ENCODE measurements at regions not wholly inside any gene's neighbourhood (a gene's known extent, or its start where the extent isn't known, plus 50 kb on each side); places are given as distances from the start of the nearest gene placed in this dataset.

GRCh38 chr16:51864575-51864974, 682.4 kb downstream of the TOX3 start:
- ChIA-PET CTCF (interaction anchor here (0.9 to 1.3 kb wide), 3 partner anchors 21 to 1059 kb away, joined by 3 to 4 read pairs (median 3); no protein-coding TSS in a partner anchor), POLR2A (no interaction called here)
- no peaks in the 10 kb centered on the region for H3K27me3 ChIP-seq (ENCODE audit: control insufficient read depth, insufficient read depth, low read length)
- H3K27ac ChIP-seq (ENCODE audit: low read depth, low read length) = no peak overlapping the region
- no peak overlapping the region for H3K4me3 ChIP-seq (ENCODE audit: low read depth, low read length)
- TF ChIP-seq CTCF (IDR thresholded peaks at IDR 0.05; ENCODE audit: low read depth, low read length) = no peak
- no peaks in the 10 kb centered on the region for H3K9me3 ChIP-seq (ENCODE audit: control insufficient read depth, insufficient read depth, low read length)
- no peak for DNase-seq (ENCODE audit: low read depth, low spot score)

- H3K4me3 ChIP-seq (ENCODE audit: low read depth, low read length) = no peak overlapping the region
- TF ChIP-seq CTCF (IDR thresholded peaks at IDR 0.05; ENCODE audit: low read depth, low read length) = no peak
- ChIA-PET POLR2A (no interaction called here), CTCF (no interaction called here)
- H3K27me3 ChIP-seq (ENCODE audit: control insufficient read depth, insufficient read depth, low read length) = no peaks in the 10 kb centered on the region
- no peak overlapping the region for H3K27ac ChIP-seq (ENCODE audit: low read depth, low read length)
- DNase-seq (ENCODE audit: low read depth, low spot score) = no peak
- H3K9me3 ChIP-seq (ENCODE audit: control insufficient read depth, insufficient read depth, low read length) = no peaks in the 10 kb centered on the region
Measured at GRCh38 chr16:51854401-51854951, 692.5 kb downstream of the TOX3 start.

GRCh38 chr16:51853586-51853985, 693.4 kb downstream of the TOX3 start:
- no peak for TF ChIP-seq CTCF (IDR thresholded peaks at IDR 0.05; ENCODE audit: low read depth, low read length)
- Histone ChIP-seq H3K4me3 (ENCODE audit: low read depth, low read length) (no peak overlapping the region), H3K27me3 (ENCODE audit: control insufficient read depth, insufficient read depth, low read length) (no peaks in the 10 kb centered on the region), H3K27ac (ENCODE audit: low read depth, low read length) (no peak overlapping the region), H3K9me3 (ENCODE audit: control insufficient read depth, insufficient read depth, low read length) (no peaks in the 10 kb centered on the region)
- ChIA-PET CTCF (interaction anchor here (0.6 kb wide), 1 partner anchor 46 kb away, joined by 4 read pairs; no protein-coding TSS in a partner anchor), POLR2A (no interaction called here)
- no peak for DNase-seq (ENCODE audit: low read depth, low spot score)

GRCh38 chr16:51852892-51853291, 694.1 kb downstream of the TOX3 start:
- no peaks in the 10 kb centered on the region for H3K27me3 ChIP-seq (ENCODE audit: control insufficient read depth, insufficient read depth, low read length)
- ChIA-PET POLR2A (no interaction called here), CTCF (no interaction called here)
- no peak overlapping the region for H3K4me3 ChIP-seq (ENCODE audit: low read depth, low read length)
- no peak for TF ChIP-seq CTCF (IDR thresholded peaks at IDR 0.05; ENCODE audit: low read depth, low read length)
- DNase-seq (ENCODE audit: low read depth, low spot score) = no peak
- H3K9me3 ChIP-seq (ENCODE audit: control insufficient read depth, insufficient read depth, low read length) = no peaks in the 10 kb centered on the region
- no peak overlapping the region for H3K27ac ChIP-seq (ENCODE audit: low read depth, low read length)

GRCh38 chr16:51851111-51851510, 695.8 kb downstream of the TOX3 start:
- H3K9me3 ChIP-seq (ENCODE audit: control insufficient read depth, insufficient read depth, low read length) = no peaks in the 10 kb centered on the region
- DNase-seq (ENCODE audit: low read depth, low spot score) = no peak
- POLR2A ChIA-PET = interaction anchor here (0.6 kb wide), 1 partner anchor 18 kb away, joined by 3 read pairs; no protein-coding TSS in a partner anchor
- TF ChIP-seq CTCF (IDR thresholded peaks at IDR 0.05; ENCODE audit: low read depth, low read length) = no peak
- no peaks in the 10 kb centered on the region for H3K27me3 ChIP-seq (ENCODE audit: control insufficient read depth, insufficient read depth, low read length)
- CTCF ChIA-PET = interaction anchor here (1.2 kb wide), 1 partner anchor 13 kb away, joined by 3 read pairs; no protein-coding TSS in a partner anchor
- H3K4me3 ChIP-seq (ENCODE audit: low read depth, low read length) = no peak overlapping the region
- no peak overlapping the region for H3K27ac ChIP-seq (ENCODE audit: low read depth, low read length)
